IMR-90 (cell line): ENCODE measurements at regions not wholly inside any gene's neighbourhood (a gene's known extent, or its start where the extent isn't known, plus 50 kb on each side); places are given as distances from the start of the nearest gene placed in this dataset.

Experiments used
- ATAC-seq: fragments of 200-7000 bp; cut with Tn5 transposase; 2 replicates; pipeline ENCODE4 v1.9.1; 2020; ENCODE audit warnings: low read depth, mild to moderate bottlenecking, moderate library complexity
- BruUV-seq: library from RNA; stranded (reverse); fragments of 400-500 nt; replicated peaks from 2 replicates; lab custom pipeline; 2021; lab: Mats Ljungman, UMichigan
- CTCF ChIA-PET: fragments of 300-600 bp; formaldehyde crosslinking; extraction: SDS; loops from one replicate; lab custom pipeline; 2021; ENCODE audit warnings: antibody characterized with exemption; lab: Yijun Ruan, JAX
- POLR2A ChIA-PET: fragments of 300-600 bp; sonication (Branson Sonifier 250); formaldehyde crosslinking; loops from one replicate; lab custom pipeline; 2022; ENCODE audit warnings: antibody characterized with exemption; ENCODE audit not compliant: unreplicated experiment; lab: Charles Lee
- DNase-seq: peaks from one replicate; pipeline ENCODE4 v3.0.0; 2013
- H2AFZ ChIP-seq: replicated peaks from 2 replicates; pipeline ENCODE3; 2013; ENCODE audit warnings: low read length, mild to moderate bottlenecking; ENCODE audit not compliant: poor library complexity
- H2AK5ac ChIP-seq: 2 replicates; pipeline ENCODE4 v1.6.1; 2013; ENCODE audit warnings: low read depth, low read length, inconsistent platforms
- H2AK9ac ChIP-seq: replicated peaks from 2 replicates; pipeline ENCODE3; 2013; ENCODE audit warnings: mild to moderate bottlenecking, low read depth, low read length, moderate library complexity; ENCODE audit not compliant: poor library complexity
- H2BK120ac ChIP-seq: 2 replicates; pipeline ENCODE4 v1.6.1; 2013; ENCODE audit warnings: low read depth, low read length, inconsistent platforms
- H2BK15ac ChIP-seq: 3 replicates; pipeline ENCODE4 v1.6.1; 2013; ENCODE audit warnings: low read depth, low read length, inconsistent platforms
- H2BK20ac ChIP-seq: 2 replicates; pipeline ENCODE4 v1.6.1; 2013; ENCODE audit warnings: low read depth, mild to moderate bottlenecking, inconsistent platforms, low read length, moderate library complexity
- H2BK5ac ChIP-seq: 2 replicates; pipeline ENCODE4 v1.6.1; 2013; ENCODE audit warnings: mild to moderate bottlenecking, low read depth, low read length, inconsistent platforms; ENCODE audit not compliant: poor library complexity, severe bottlenecking
- H3K14ac ChIP-seq: replicated peaks from 2 replicates; pipeline ENCODE4 v1.6.1; 2013; ENCODE audit warnings: low read depth, low read length, inconsistent platforms
- H3K18ac ChIP-seq: 2 replicates; pipeline ENCODE4 v1.6.1; 2013; ENCODE audit warnings: low read depth, low read length, control low read depth
- H3K23ac ChIP-seq: 2 replicates; pipeline ENCODE4 v1.6.1; 2013; ENCODE audit warnings: low read depth, low read length, inconsistent platforms
- H3K27ac ChIP-seq: 2 replicates; pipeline ENCODE4 v1.5.1; 2013; ENCODE audit warnings: mild to moderate bottlenecking, control low read depth, low read length; ENCODE audit not compliant: insufficient read depth
- H3K27me3 ChIP-seq: 2 replicates; pipeline ENCODE4 v1.6.1; 2013; ENCODE audit warnings: low read length; ENCODE audit not compliant: control insufficient read depth, insufficient read depth
- H3K36me3 ChIP-seq: 2 replicates; pipeline ENCODE4 v1.6.1; 2013; ENCODE audit warnings: low read length, mixed read lengths; ENCODE audit not compliant: control insufficient read depth, insufficient read depth
- H3K4ac ChIP-seq: 2 replicates; pipeline ENCODE4 v1.6.1; 2013; ENCODE audit warnings: low read depth, low read length, inconsistent platforms
- H3K4me1 ChIP-seq: 2 replicates; pipeline ENCODE4 v1.6.1; 2013; ENCODE audit warnings: low read length, mixed read lengths; ENCODE audit not compliant: control insufficient read depth, insufficient read depth
- H3K4me2 ChIP-seq: 2 replicates; pipeline ENCODE4 v1.6.1; 2013; ENCODE audit warnings: low read depth, mild to moderate bottlenecking, control low read depth, low read length, moderate library complexity
- H3K4me3 ChIP-seq: 2 replicates; pipeline ENCODE4 v1.5.1; 2013; ENCODE audit warnings: low read depth, mild to moderate bottlenecking, control low read depth, low read length, moderate library complexity; ENCODE audit not compliant: insufficient read depth
- H3K56ac ChIP-seq: 2 replicates; pipeline ENCODE4 v1.6.1; 2013; ENCODE audit warnings: low read length, inconsistent platforms; ENCODE audit not compliant: insufficient read depth; ENCODE audit errors: extremely low read depth
- H3K79me1 ChIP-seq, 2 experiments: 2 replicates each; pipeline ENCODE4 v1.6.1; 2013; ENCODE audit warnings: low read length in 2 of 2, inconsistent platforms in 1 of 2, low read depth in 1 of 2
- H3K9ac ChIP-seq: 2 replicates; pipeline ENCODE4 v1.6.1; 2013; ENCODE audit warnings: low read depth, low read length, control low read depth
- H3K9me1 ChIP-seq: 2 replicates; pipeline ENCODE4 v1.6.1; 2013; ENCODE audit warnings: low read length, inconsistent platforms; ENCODE audit not compliant: insufficient read depth
- H3K9me3 ChIP-seq: 2 replicates; pipeline ENCODE4 v1.6.1; 2013; ENCODE audit warnings: low read length; ENCODE audit not compliant: control insufficient read depth, insufficient read depth
- H4K20me1 ChIP-seq: 2 replicates; pipeline ENCODE4 v1.6.1; 2013; ENCODE audit warnings: low read length, inconsistent platforms; ENCODE audit not compliant: insufficient read depth
- H4K5ac ChIP-seq: 2 replicates; pipeline ENCODE4 v1.6.1; 2013; ENCODE audit warnings: mild to moderate bottlenecking, low read depth, low read length, control low read depth
- H4K8ac ChIP-seq, 2 experiments: 2 replicates each; pipeline ENCODE4 v1.6.1; 2013; ENCODE audit warnings: low read depth in 2 of 2, low read length in 2 of 2, control low read depth in 1 of 2, inconsistent platforms in 1 of 2
- H4K91ac ChIP-seq: 2 replicates; pipeline ENCODE4 v1.6.1; 2013; ENCODE audit warnings: low read depth, low read length, inconsistent platforms; ENCODE audit not compliant: insufficient read depth
- BHLHE40 ChIP-seq: fragments of 150-350 bp; IDR thresholded peaks from 2 replicates; pipeline ENCODE4 v1.6.1; 2016; ENCODE audit warnings: mild to moderate bottlenecking, low read depth, low read length
- CEBPB ChIP-seq: IDR thresholded peaks from 2 replicates; pipeline ENCODE4 v1.6.1; 2012; ENCODE audit warnings: low read depth, low read length, improper control_type of control experiment
- CHD1 ChIP-seq: IDR thresholded peaks from 2 replicates; pipeline ENCODE4 v1.6.1; 2012; ENCODE audit warnings: low read depth, low read length, improper control_type of control experiment
- CTCF ChIP-seq: conservative IDR thresholded peaks from 2 replicates; pipeline ENCODE4 v1.5.1; 2012; ENCODE audit warnings: mild to moderate bottlenecking, low read depth, low read length, improper control_type of control experiment
- ELK1 ChIP-seq: fragments of 150-350 bp; IDR thresholded peaks from 2 replicates; pipeline ENCODE4 v1.6.1; 2016; ENCODE audit warnings: low read depth, mild to moderate bottlenecking, low read length, moderate library complexity, borderline replicate concordance
- FOS ChIP-seq: fragments of 150-350 bp; IDR thresholded peaks from 2 replicates; pipeline ENCODE4 v1.6.1; 2016; ENCODE audit warnings: low read depth, low read length
- MAFK ChIP-seq: IDR thresholded peaks from 2 replicates; pipeline ENCODE4 v1.6.1; 2012; ENCODE audit warnings: low read depth, low read length, improper control_type of control experiment
- MAZ ChIP-seq: IDR thresholded peaks from 2 replicates; pipeline ENCODE4 v1.6.1; 2012; ENCODE audit warnings: low read depth, mild to moderate bottlenecking, low read length, improper control_type of control experiment, moderate library complexity, borderline replicate concordance
- NFE2L2 ChIP-seq: fragments of 150-350 bp; IDR thresholded peaks from 2 replicates; pipeline ENCODE4 v1.6.1; 2016; ENCODE audit warnings: low read depth, mild to moderate bottlenecking, low read length
- POLR2A ChIP-seq: IDR thresholded peaks from 2 replicates; pipeline ENCODE4 v1.6.1; 2012; ENCODE audit warnings: mild to moderate bottlenecking, low read depth, low read length
- RAD21 ChIP-seq: IDR thresholded peaks from 2 replicates; pipeline ENCODE4 v1.6.1; 2012; ENCODE audit warnings: low read length, improper control_type of control experiment
- RCOR1 ChIP-seq: IDR thresholded peaks from 2 replicates; pipeline ENCODE4 v1.6.1; 2012; ENCODE audit warnings: mild to moderate bottlenecking, low read length, improper control_type of control experiment; ENCODE audit not compliant: insufficient replicate concordance
- RFX5 ChIP-seq: IDR thresholded peaks from 2 replicates; pipeline ENCODE4 v1.8.0; 2012; ENCODE audit warnings: low read depth, mild to moderate bottlenecking, low read length, moderate library complexity
- SMC3 ChIP-seq: fragments of 150-350 bp; IDR thresholded peaks from 2 replicates; pipeline ENCODE4 v1.6.1; 2016; ENCODE audit warnings: low read depth, mild to moderate bottlenecking, antibody characterized with exemption, low read length, moderate library complexity
- WGBS, 2 experiments: methylation state at CpG; one replicate each; pipeline versions ENCODE4 v1.1.5 to v1.1.7; 2013; ENCODE audit warnings: missing lambda C conversion rate in 2 of 2; ENCODE audit not compliant: insufficient read length in 1 of 2; ENCODE audit errors: extremely low coverage in 2 of 2; 5-methylcytosine and 5-hydroxymethylcytosine counted together
- dilution Hi-C: fragments of 300-500 bp; cut with HindIII; formaldehyde crosslinking; loops from one replicate; pipeline ENCODE4 v1.14.3; 2018; ENCODE audit warnings: low sequenced_read_pairs; ENCODE audit not compliant: unreplicated experiment
- in situ Hi-C: fragments of 300-500 bp; cut with MboI; formaldehyde crosslinking; loops from 3 replicates; pipeline ENCODE4 v1.14.3; 2019; ENCODE audit warnings: low sequenced_read_pairs, inconsistent platforms, mixed read lengths
- intact Hi-C: fragments of 100-400 bp; cut with micrococcal nuclease; formaldehyde crosslinking; loops from 2 replicates; pipeline ENCODE4 v1.10.0; 2022

GRCh38 chr5:84817953-84818352 is 433.3 kb upstream of the EDIL3 start:
- H4K20me1 ChIP-seq = no peaks in the 10 kb centered on the region
- dilution Hi-C loops (no loop called here), intact Hi-C loops (no loop called here), in situ Hi-C loops (no loop called here)
- BruUV-seq = no TSS peak
- no peak for ATAC-seq
- TF ChIP-seq RAD21 (no peak), FOS (no peak), MAZ (no peak), SMC3 (no peak), CTCF (no peak), MAFK (no peak), POLR2A (no peak), CHD1 (no peak), RFX5 (no peak), NFE2L2 (no peak), CEBPB (no peak), BHLHE40 (no peak), RCOR1 (no peak), ELK1 (no peak)
- CTCF ChIA-PET = no interaction called here
- H3K4me3 ChIP-seq = no peak overlapping the region
- H4K91ac ChIP-seq = no peak overlapping the region
- no peak overlapping the region for H2AK9ac ChIP-seq
- no peak overlapping the region for H4K8ac ChIP-seq
- no peaks in the 10 kb centered on the region for H3K9me3 ChIP-seq
- no peak overlapping the region for H3K18ac ChIP-seq
- no peak overlapping the region for H3K27ac ChIP-seq
- H3K36me3 ChIP-seq = no peaks in the 10 kb centered on the region
- no peak overlapping the region for H3K23ac ChIP-seq
- H2BK20ac ChIP-seq = no peak overlapping the region
- no peaks in the 10 kb centered on the region for H3K27me3 ChIP-seq
- no peaks in the 10 kb centered on the region for H3K9me1 ChIP-seq
- H3K4me1 ChIP-seq = no peaks in the 10 kb centered on the region
- no peak overlapping the region for H3K9ac ChIP-seq
- H2BK120ac ChIP-seq = no peak overlapping the region
- H2AFZ ChIP-seq = no peak overlapping the region
- H3K56ac ChIP-seq = no peak overlapping the region
- DNase-seq = no peak
- no CpG with 5 or more reads among the region's 5 CpGs for WGBS, 2 experiments
- H3K4me2 ChIP-seq = no peak overlapping the region
- H2BK15ac ChIP-seq = no peak overlapping the region
- H3K4ac ChIP-seq = no peak overlapping the region
- POLR2A ChIA-PET = no interaction called here
- no peak overlapping the region for H2AK5ac ChIP-seq
- no peak overlapping the region for H4K5ac ChIP-seq
- H3K14ac ChIP-seq = no peak overlapping the region
- H3K79me1 ChIP-seq = no peaks in the 10 kb centered on the region
- H2BK5ac ChIP-seq = no peak overlapping the region
